22Rv1 (cell line): ENCODE measurements at regions not wholly inside any gene's neighbourhood (a gene's known extent, or its start where the extent isn't known, plus 50 kb on each side); places are given as distances from the start of the nearest gene placed in this dataset.

Experiments
- H3K27ac ChIP-seq: fragments of 450-650 bp; 2 replicates; pipeline ENCODE4 v1.5.1; 2017
- ZFX ChIP-seq: fragments of 450-650 bp; IDR thresholded peaks from 2 replicates; pipeline ENCODE4 v1.6.1; 2017; ENCODE audit warnings: antibody characterized with exemption, borderline replicate concordance
- TF ChIP-seq, protein P1 (sequence below): fragments of 450-650 bp; IDR thresholded peaks from 2 replicates; pipeline ENCODE4 v1.5.1; 2017; ENCODE audit warnings: mild to moderate bottlenecking

DNA sequence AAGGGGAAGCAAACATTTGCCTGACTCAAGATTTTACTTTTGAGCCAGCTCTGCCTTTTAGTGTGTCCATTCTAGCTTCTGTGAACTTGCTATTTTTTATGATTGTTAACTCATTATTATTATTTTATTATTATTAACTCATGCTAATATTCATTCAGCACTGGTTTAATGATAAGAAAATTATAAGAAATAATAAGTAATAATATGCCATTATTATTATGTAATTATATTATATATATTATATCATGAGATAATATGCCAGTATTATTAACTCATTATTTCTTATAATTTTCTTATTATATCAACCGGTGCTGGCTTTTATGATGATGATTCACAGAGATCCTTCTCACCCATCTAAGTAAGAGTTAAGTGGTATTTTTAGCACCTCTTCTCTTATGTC lies 79.3 kb upstream of the NPVF start:
- TF ChIP-seq ZFX = no peak
- TF ChIP-seq, protein P1, sequence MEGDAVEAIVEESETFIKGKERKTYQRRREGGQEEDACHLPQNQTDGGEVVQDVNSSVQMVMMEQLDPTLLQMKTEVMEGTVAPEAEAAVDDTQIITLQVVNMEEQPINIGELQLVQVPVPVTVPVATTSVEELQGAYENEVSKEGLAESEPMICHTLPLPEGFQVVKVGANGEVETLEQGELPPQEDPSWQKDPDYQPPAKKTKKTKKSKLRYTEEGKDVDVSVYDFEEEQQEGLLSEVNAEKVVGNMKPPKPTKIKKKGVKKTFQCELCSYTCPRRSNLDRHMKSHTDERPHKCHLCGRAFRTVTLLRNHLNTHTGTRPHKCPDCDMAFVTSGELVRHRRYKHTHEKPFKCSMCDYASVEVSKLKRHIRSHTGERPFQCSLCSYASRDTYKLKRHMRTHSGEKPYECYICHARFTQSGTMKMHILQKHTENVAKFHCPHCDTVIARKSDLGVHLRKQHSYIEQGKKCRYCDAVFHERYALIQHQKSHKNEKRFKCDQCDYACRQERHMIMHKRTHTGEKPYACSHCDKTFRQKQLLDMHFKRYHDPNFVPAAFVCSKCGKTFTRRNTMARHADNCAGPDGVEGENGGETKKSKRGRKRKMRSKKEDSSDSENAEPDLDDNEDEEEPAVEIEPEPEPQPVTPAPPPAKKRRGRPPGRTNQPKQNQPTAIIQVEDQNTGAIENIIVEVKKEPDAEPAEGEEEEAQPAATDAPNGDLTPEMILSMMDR = no peak
- no peak overlapping the region for H3K27ac ChIP-seq

- H3K27ac ChIP-seq = no peak overlapping the region
- no peak for TF ChIP-seq ZFX
- TF ChIP-seq, protein P1 = no peak
Observed at GRCh38 chr7:25308246-25308645, 80.0 kb upstream of the NPVF start.

DNA sequence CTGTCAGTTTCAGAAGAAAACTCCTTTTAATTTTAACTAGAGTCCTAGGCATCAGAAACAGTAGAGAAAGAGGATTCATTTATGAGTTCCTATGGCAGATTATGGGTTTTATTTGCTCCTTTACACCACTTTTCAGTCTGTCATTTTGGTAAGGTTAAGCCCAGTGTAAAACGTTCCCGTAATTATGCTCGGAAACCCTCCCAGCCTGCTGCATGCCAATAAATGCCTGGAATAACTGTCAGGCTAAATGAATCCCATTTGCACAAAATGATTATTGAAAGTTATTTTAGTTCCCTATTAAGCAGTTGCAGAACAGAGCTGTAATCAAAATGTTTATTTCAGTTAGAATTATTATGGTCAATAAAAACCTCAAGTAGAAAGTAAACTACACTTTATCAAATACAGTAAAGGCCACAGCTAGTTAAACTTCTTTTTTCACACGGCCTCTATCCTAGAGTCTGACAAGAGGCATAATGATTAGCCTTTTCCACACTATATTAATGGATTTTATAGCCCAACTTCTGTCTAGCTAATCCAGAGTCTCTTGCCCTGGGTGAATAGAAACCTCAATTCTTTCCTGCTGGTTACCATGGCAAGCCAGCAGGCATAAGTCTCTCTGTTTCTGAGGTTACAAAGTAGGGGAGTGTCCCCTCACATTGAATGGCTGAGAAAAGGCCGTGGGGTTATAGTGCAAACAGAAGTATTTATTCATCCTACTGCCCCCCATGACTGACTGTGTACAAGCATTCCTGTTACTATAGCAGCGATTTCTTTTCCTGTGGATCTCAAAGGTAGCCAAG lies 80.8 kb upstream of the NPVF start:
- TF ChIP-seq ZFX = no peak
- TF ChIP-seq, protein P1 = no peak
- H3K27ac ChIP-seq = no peak overlapping the region

DNA sequence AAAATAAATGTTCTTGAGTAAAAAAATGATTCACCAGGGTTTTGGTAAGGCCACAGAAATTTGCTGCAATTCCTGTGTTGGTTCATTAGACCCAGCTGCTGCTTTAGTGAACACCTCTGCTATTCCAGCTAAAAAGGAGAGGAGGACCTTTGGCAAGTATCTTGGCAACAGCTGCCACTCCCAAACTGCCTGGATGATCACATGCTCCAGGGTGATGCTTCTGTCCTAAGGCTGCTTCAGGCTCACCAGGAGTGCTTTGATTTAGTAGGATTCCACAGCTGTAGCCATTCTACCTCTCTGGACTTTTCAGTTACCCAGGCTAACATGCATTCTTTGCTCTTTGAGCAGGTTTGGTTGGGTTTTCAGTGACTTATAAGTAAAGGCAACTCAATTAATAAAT lies 82.6 kb upstream of the NPVF start:
- TF ChIP-seq ZFX = no peak
- TF ChIP-seq, protein P1 = no peak
- H3K27ac ChIP-seq = no peak overlapping the region

DNA sequence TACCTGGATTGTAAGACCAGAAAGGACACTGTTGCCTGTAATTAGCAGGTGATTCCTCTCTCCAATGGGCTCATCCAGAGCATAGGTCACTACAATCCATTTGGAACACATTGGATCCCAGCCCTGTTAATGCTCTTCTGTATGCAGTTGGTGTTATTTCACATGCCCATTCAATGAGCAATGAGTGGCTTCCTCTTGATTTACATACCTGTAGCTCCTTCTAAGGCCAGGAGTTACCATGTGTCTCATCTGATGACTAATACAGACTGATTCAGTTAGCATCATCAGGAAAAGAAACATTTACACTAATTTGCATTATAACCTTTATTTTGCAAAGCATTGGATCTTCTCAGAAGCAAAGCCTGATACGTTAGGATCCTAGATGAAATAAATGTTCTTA lies 83.1 kb upstream of the NPVF start:
- no peak for TF ChIP-seq ZFX
- TF ChIP-seq, protein P1 = no peak
- no peak overlapping the region for H3K27ac ChIP-seq

GRCh38 chr7:25312968-25313367 lies 84.7 kb upstream of the NPVF start:
- H3K27ac ChIP-seq = no peak overlapping the region
- TF ChIP-seq, protein P1 = no peak
- no peak for TF ChIP-seq ZFX

DNA sequence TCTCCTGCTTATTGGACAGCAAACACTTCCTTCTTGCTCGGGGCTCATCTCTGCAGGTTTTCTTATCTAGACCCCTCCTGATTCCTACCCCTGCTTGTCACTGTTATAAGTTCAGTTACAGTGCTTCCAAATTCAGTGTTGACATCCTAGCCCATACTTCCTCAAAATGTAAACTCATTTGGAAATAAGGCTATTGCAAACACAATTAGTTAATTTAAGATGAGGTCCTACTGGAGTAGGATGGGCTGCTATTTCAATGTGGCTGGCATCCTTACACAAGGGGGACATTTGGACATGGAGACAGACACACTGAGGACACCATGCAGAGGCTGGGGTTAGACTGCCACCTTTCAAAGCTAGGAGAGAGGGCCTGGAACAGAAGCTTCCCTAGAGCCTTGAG lies 85.2 kb upstream of the NPVF start:
- H3K27ac ChIP-seq = no peak overlapping the region
- TF ChIP-seq, protein P1 = no peak
- no peak for TF ChIP-seq ZFX
